Calu3 (cell line): ENCODE measurements at regions not wholly inside any gene's neighbourhood (a gene's known extent, or its start where the extent isn't known, plus 50 kb on each side); places are given as distances from the start of the nearest gene placed in this dataset.

ENCODE experiments used
- BruUV-seq: library from RNA; stranded (reverse); fragments of 400-500 nt; replicated peaks from 2 replicates; lab custom pipeline; 2021; lab: Mats Ljungman, UMichigan
- CTCF ChIA-PET: fragments of 300-600 bp; sonication (Branson Sonifier 250); formaldehyde crosslinking; loops from one replicate; lab custom pipeline; 2022; ENCODE audit warnings: antibody characterized with exemption; lab: Charles Lee
- DNase-seq: peaks from one replicate; pipeline ENCODE4 v3.0.0; 2022
- H3K27ac Mint-ChIP-seq: one replicate; pipeline ENCODE4 v1.8.0; 2022; ENCODE audit warnings: mixed read lengths; ENCODE audit not compliant: unreplicated experiment
- H3K27me3 Mint-ChIP-seq: one replicate; pipeline ENCODE4 v1.8.0; 2022; ENCODE audit warnings: mixed read lengths; ENCODE audit not compliant: unreplicated experiment
- H3K36me3 Mint-ChIP-seq: one replicate; pipeline ENCODE4 v1.8.0; 2022; ENCODE audit warnings: mild to moderate bottlenecking, moderate library complexity, mixed read lengths; ENCODE audit not compliant: insufficient read depth, unreplicated experiment
- H3K4me1 Mint-ChIP-seq: one replicate; pipeline ENCODE4 v1.8.0; 2022; ENCODE audit warnings: mild to moderate bottlenecking, low read depth, mixed read lengths; ENCODE audit not compliant: unreplicated experiment
- H3K4me3 Mint-ChIP-seq: one replicate; pipeline ENCODE4 v1.8.0; 2022; ENCODE audit warnings: mild to moderate bottlenecking, low read depth, moderate library complexity, mixed read lengths; ENCODE audit not compliant: unreplicated experiment
- H3K9me3 Mint-ChIP-seq: one replicate; pipeline ENCODE4 v1.8.0; 2022; ENCODE audit warnings: low read depth, mixed read lengths; ENCODE audit not compliant: unreplicated experiment
- CTCF ChIP-seq: fragments of 200-600 bp; IDR thresholded peaks from one replicate; pipeline ENCODE4 v1.8.0; 2022; ENCODE audit warnings: antibody characterized with exemption; ENCODE audit not compliant: unreplicated experiment
- intact Hi-C: fragments of 100-400 bp; cut with micrococcal nuclease; formaldehyde crosslinking; loops from one replicate; pipeline ENCODE4 v1.10.0; 2022; ENCODE audit not compliant: unreplicated experiment

DNA sequence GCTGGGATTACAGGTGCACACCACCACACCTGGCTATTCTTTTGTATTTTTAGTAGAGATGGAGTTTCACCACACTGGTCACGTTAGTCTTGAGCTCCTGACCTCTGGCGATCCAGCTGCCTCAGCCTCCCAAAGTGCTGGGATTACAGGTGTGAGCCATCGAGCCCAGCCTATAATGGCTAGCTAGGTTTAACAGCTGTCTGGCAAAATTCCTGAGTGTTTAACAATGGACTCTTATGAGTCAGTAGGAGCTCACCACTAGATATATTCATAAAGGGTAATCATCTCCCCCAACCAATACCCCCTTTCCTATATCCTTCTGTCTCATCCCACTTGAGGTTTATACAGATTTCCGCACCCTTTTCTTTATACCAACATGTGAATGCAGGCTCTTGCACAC, 91.5 kb upstream of the CDH13 start:
- CTCF ChIA-PET = no interaction called here
- H3K36me3 Mint-ChIP-seq = no peaks in the 10 kb centered on the region
- DNase-seq = no peak
- no TSS peak for BruUV-seq
- H3K27me3 Mint-ChIP-seq = no peaks in the 10 kb centered on the region
- no peaks in the 10 kb centered on the region for H3K4me1 Mint-ChIP-seq
- no peak for TF ChIP-seq CTCF
- intact Hi-C loops = no loop called here
- H3K27ac Mint-ChIP-seq = no peak overlapping the region
- H3K9me3 Mint-ChIP-seq = peaks cover 8% of the 10 kb centered on the region
- H3K4me3 Mint-ChIP-seq = no peak overlapping the region

GRCh38 chr16:82533189-82533588, 93.6 kb upstream of the CDH13 start:
- CTCF ChIA-PET = no interaction called here
- no TSS peak for BruUV-seq
- Mint-ChIP-seq H3K27me3 (no peaks in the 10 kb centered on the region), H3K27ac (no peak overlapping the region), H3K4me1 (no peaks in the 10 kb centered on the region), H3K36me3 (no peaks in the 10 kb centered on the region), H3K4me3 (no peak overlapping the region), H3K9me3 (peaks cover 4% of the 10 kb centered on the region)
- DNase-seq = no peak
- intact Hi-C loops = no loop called here
- TF ChIP-seq CTCF = no peak

- no peak for DNase-seq
- CTCF ChIA-PET = no interaction called here
- intact Hi-C loops = no loop called here
- no peak for TF ChIP-seq CTCF
- Mint-ChIP-seq H3K27me3 (no peaks in the 10 kb centered on the region), H3K27ac (no peak overlapping the region), H3K9me3 (peaks cover 7% of the 10 kb centered on the region), H3K36me3 (no peaks in the 10 kb centered on the region), H3K4me1 (no peaks in the 10 kb centered on the region), H3K4me3 (no peak overlapping the region)
- no TSS peak for BruUV-seq
Observed at GRCh38 chr16:82530883-82531282, 95.9 kb upstream of the CDH13 start.

DNA sequence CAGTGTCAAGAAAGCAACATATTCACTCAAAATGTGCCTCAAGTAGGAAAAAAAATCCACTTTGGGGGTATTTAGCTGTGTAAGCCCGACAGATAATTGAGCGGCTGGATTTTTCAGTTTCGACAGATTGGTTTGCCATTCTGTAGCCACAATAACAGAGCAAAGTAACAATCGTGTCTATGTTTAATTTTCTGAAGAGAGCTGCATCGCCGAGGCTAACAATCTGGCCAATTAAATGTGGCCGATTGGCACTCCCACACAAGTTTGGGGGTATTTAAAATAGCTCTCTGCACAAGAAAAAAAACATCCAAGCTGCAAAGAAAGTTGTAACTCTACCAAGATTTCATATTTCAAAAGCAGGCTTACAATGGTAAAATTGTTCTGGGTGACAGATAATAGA, 99.7 kb upstream of the CDH13 start:
- Mint-ChIP-seq H3K4me1 (no peaks in the 10 kb centered on the region), H3K9me3 (peaks cover 10% of the 10 kb centered on the region), H3K4me3 (no peak overlapping the region), H3K27me3 (no peaks in the 10 kb centered on the region), H3K36me3 (no peaks in the 10 kb centered on the region), H3K27ac (no peak overlapping the region)
- CTCF ChIA-PET = interaction anchor here (1.3 kb wide), 1 partner anchor 21 kb away, joined by 3 read pairs; no protein-coding TSS in a partner anchor
- DNase-seq = no peak
- intact Hi-C loops = no loop called here
- TF ChIP-seq CTCF = no peak
- BruUV-seq = no TSS peak
